Stimulated activated effector memory CD8-positive, alpha-beta T cell treated with anti-CD3 and anti-CD28 coated beads, Interleukin-12 subunit alpha, Interleukin-12 subunit beta, amount 100 ng/mL, for 72 hours (primary cell): ENCODE measurements at regions not wholly inside any gene's neighbourhood (a gene's known extent, or its start where the extent isn't known, plus 50 kb on each side); places are given as distances from the start of the nearest gene placed in this dataset.

ENCODE experiments used
- ATAC-seq: fragments of 150-1000 bp; cut with Tn5 transposase; 2 replicates; pipeline ENCODE4 v1.10.0; 2021
- DNase-seq, 2 donors: peaks; one replicate each; pipeline ENCODE4 v3.0.0; 2021 to 2022; ENCODE audit warnings: low spot score in 2 of 2
- H3K27ac Mint-ChIP-seq: one replicate; pipeline ENCODE4 v1.8.0; 2022; ENCODE audit warnings: mild to moderate bottlenecking, mixed read lengths
- H3K36me3 Mint-ChIP-seq: one replicate; pipeline ENCODE4 v1.8.0; 2022; ENCODE audit warnings: mild to moderate bottlenecking, mixed read lengths
- H3K4me1 Mint-ChIP-seq: one replicate; pipeline ENCODE4 v1.8.0; 2022; ENCODE audit warnings: mixed read lengths
- H3K4me3 Mint-ChIP-seq: one replicate; pipeline ENCODE4 v1.8.0; 2022; ENCODE audit warnings: mild to moderate bottlenecking, mixed read lengths
- H3K9me3 Mint-ChIP-seq: one replicate; pipeline ENCODE4 v1.8.0; 2022; ENCODE audit warnings: mixed read lengths

GRCh38 chr2:61707984-61708852, 145.6 kb downstream of the FAM161A start:
- Mint-ChIP-seq H3K27ac (no peak overlapping the region), H3K9me3 (no peaks in the 10 kb centered on the region), H3K4me1 (peaks cover 8% of the 10 kb centered on the region), H3K36me3 (no peaks in the 10 kb centered on the region), H3K4me3 (no peak overlapping the region)
- ATAC-seq (peak; percentile 100), DNase-seq (no peak)

- no peaks in the 10 kb centered on the region for H3K9me3 Mint-ChIP-seq
- DNase-seq, result no peak
These were observed 148.2 kb downstream of the FAM161A start for GRCh38 chr2:61705625-61706024.

GRCh38 chr2:61704364-61704763, 149.5 kb downstream of the FAM161A start:
- Mint-ChIP-seq H3K36me3 (no peaks in the 10 kb centered on the region), H3K27ac (no peak overlapping the region), H3K9me3 (no peaks in the 10 kb centered on the region), H3K4me1 (peaks cover 8% of the 10 kb centered on the region), H3K4me3 (no peak overlapping the region)
- ATAC-seq (no peak), DNase-seq (no peak)

More at GRCh38 chr2:61705625-61706024, 148.2 kb downstream of the FAM161A start:
- ATAC-seq, result no peak
- Mint-ChIP-seq H3K36me3 (no peaks in the 10 kb centered on the region), H3K27ac (no peak overlapping the region), H3K4me1 (peaks cover 8% of the 10 kb centered on the region), H3K4me3 (no peak overlapping the region)

- Mint-ChIP-seq H3K4me1 (no peaks in the 10 kb centered on the region), H3K9me3 (no peaks in the 10 kb centered on the region), H3K27ac (no peak overlapping the region), H3K4me3 (no peak overlapping the region), H3K36me3 (no peaks in the 10 kb centered on the region)
- DNase-seq, result no peak
- ATAC-seq, result no peak
These were observed 151.8 kb downstream of the FAM161A start for GRCh38 chr2:61702088-61702467.

- DNase-seq, result no peak
- H3K4me3 Mint-ChIP-seq, result no peak overlapping the region
- H3K4me1 Mint-ChIP-seq, result no peaks in the 10 kb centered on the region
- no peaks in the 10 kb centered on the region for H3K36me3 Mint-ChIP-seq
- no peak overlapping the region for H3K27ac Mint-ChIP-seq
- no peak for ATAC-seq
- no peaks in the 10 kb centered on the region for H3K9me3 Mint-ChIP-seq
These were observed 153.4 kb downstream of the FAM161A start for GRCh38 chr2:61700464-61700863.

- DNase-seq (peak; percentile 90 to 95), ATAC-seq (peak; percentile 95)
- Mint-ChIP-seq H3K4me3 (peak overlapping the region; percentile 85), H3K9me3 (no peaks in the 10 kb centered on the region), H3K4me1 (peaks cover 13% of the 10 kb centered on the region), H3K27ac (peak overlapping the region; percentile 93), H3K36me3 (no peaks in the 10 kb centered on the region)
These were observed 156.4 kb upstream of the XPO1 start for GRCh38 chr2:61694312-61695274.

GRCh38 chr2:61693744-61694143, 155.6 kb upstream of the XPO1 start:
- Mint-ChIP-seq H3K4me3 (peak overlapping the region; percentile 85), H3K36me3 (no peaks in the 10 kb centered on the region), H3K9me3 (no peaks in the 10 kb centered on the region), H3K4me1 (peaks cover 13% of the 10 kb centered on the region), H3K27ac (peak overlapping the region; percentile 93)
- no peak for DNase-seq
- no peak for ATAC-seq

- ATAC-seq (no peak), DNase-seq (no peak)
- Mint-ChIP-seq H3K4me3 (no peak overlapping the region), H3K27ac (no peak overlapping the region), H3K36me3 (no peaks in the 10 kb centered on the region), H3K4me1 (peaks cover 13% of the 10 kb centered on the region), H3K9me3 (no peaks in the 10 kb centered on the region)
These were observed 152.0 kb upstream of the XPO1 start for GRCh38 chr2:61690078-61690596.

- H3K27ac Mint-ChIP-seq, result no peak overlapping the region
- no peak overlapping the region for H3K4me3 Mint-ChIP-seq
- no peaks in the 10 kb centered on the region for H3K36me3 Mint-ChIP-seq
- H3K9me3 Mint-ChIP-seq, result no peaks in the 10 kb centered on the region
- peaks cover 12% of the 10 kb centered on the region for H3K4me1 Mint-ChIP-seq
- ATAC-seq (no peak), DNase-seq (no peak)
These were observed 151.4 kb upstream of the XPO1 start for GRCh38 chr2:61689568-61689967.

- Mint-ChIP-seq H3K4me1 (peaks cover 3% of the 10 kb centered on the region), H3K36me3 (no peaks in the 10 kb centered on the region), H3K9me3 (no peaks in the 10 kb centered on the region), H3K27ac (no peak overlapping the region), H3K4me3 (no peak overlapping the region)
- no peak for ATAC-seq
- DNase-seq, result no peak
These were observed 150.5 kb upstream of the XPO1 start for GRCh38 chr2:61688369-61689334.

GRCh38 chr2:61679096-61679495, 140.9 kb upstream of the XPO1 start:
- no peak for DNase-seq
- Mint-ChIP-seq H3K27ac (no peak overlapping the region), H3K4me1 (no peaks in the 10 kb centered on the region), H3K4me3 (no peak overlapping the region), H3K36me3 (no peaks in the 10 kb centered on the region), H3K9me3 (peaks cover 20% of the 10 kb centered on the region)
- no peak for ATAC-seq

GRCh38 chr2:61677942-61678341, 139.8 kb upstream of the XPO1 start:
- Mint-ChIP-seq H3K4me3 (no peak overlapping the region), H3K27ac (no peak overlapping the region), H3K4me1 (no peaks in the 10 kb centered on the region), H3K36me3 (no peaks in the 10 kb centered on the region), H3K9me3 (peaks cover 20% of the 10 kb centered on the region)
- no peak for DNase-seq
- ATAC-seq, result no peak

GRCh38 chr2:61677306-61677705, 139.2 kb upstream of the XPO1 start:
- H3K4me1 Mint-ChIP-seq, result no peaks in the 10 kb centered on the region
- H3K9me3 Mint-ChIP-seq, result peaks cover 20% of the 10 kb centered on the region
- no peak overlapping the region for H3K4me3 Mint-ChIP-seq
- no peak overlapping the region for H3K27ac Mint-ChIP-seq
- DNase-seq (no peak), ATAC-seq (no peak)
- H3K36me3 Mint-ChIP-seq, result no peaks in the 10 kb centered on the region

GRCh38 chr2:61675204-61675603, 137.0 kb upstream of the XPO1 start:
- DNase-seq (no peak), ATAC-seq (no peak)
- Mint-ChIP-seq H3K4me3 (no peak overlapping the region), H3K4me1 (peaks cover 19% of the 10 kb centered on the region), H3K9me3 (peaks cover 20% of the 10 kb centered on the region), H3K36me3 (no peaks in the 10 kb centered on the region), H3K27ac (no peak overlapping the region)
